ENCODE measurements at regions not wholly inside any gene's neighbourhood (a gene's known extent, or its start where the extent isn't known, plus 50 kb on each side); places are given as distances from the start of the nearest gene placed in this dataset.

- H3K4me3 ChIP-seq (ENCODE audit: low read depth, low read length, poor library complexity, severe bottlenecking): no peak overlapping the region
- no peaks in the 10 kb centered on the region for H3F3A ChIP-seq (ENCODE audit: insufficient read depth, low read length)
- H4K20me1 ChIP-seq (ENCODE audit: insufficient read depth, low read length): no peaks in the 10 kb centered on the region
- H3K4me2 ChIP-seq (ENCODE audit: low read length): no peak overlapping the region
- no peaks in the 10 kb centered on the region for H3K9me3 ChIP-seq (ENCODE audit: low read length)
- no peaks in the 10 kb centered on the region for H3K9me2 ChIP-seq (ENCODE audit: low read depth, low read length)
- H3K79me2 ChIP-seq (ENCODE audit: insufficient read depth, low read length): no peaks in the 10 kb centered on the region
- no peak overlapping the region for H3K9ac ChIP-seq (ENCODE audit: low read length)
- no peaks in the 10 kb centered on the region for H3K27me3 ChIP-seq (ENCODE audit: insufficient read depth, low read length)
- no peaks in the 10 kb centered on the region for H3K36me3 ChIP-seq (ENCODE audit: insufficient read depth, low read length)
- peaks cover 14% of the 10 kb centered on the region for H3K4me1 ChIP-seq (ENCODE audit: insufficient read depth, low read length, severe bottlenecking)
- H3K27ac ChIP-seq (ENCODE audit: low read depth, low read length, poor library complexity, severe bottlenecking): no peak overlapping the region
- TF ChIP-seq EZH2 (IDR thresholded peaks at IDR 0.05; ENCODE audit: borderline replicate concordance, low read length): no peak
- no peak for TF ChIP-seq CTCF (IDR thresholded peaks at IDR 0.05; ENCODE audit: low read length)
- H2AFZ ChIP-seq (ENCODE audit: low read length): no peak overlapping the region
Measured at GRCh38 chr5:40430101-40430710, 249.5 kb upstream of the PTGER4 start.

GRCh38 chr5:40429258-40430100 is 250.2 kb upstream of the PTGER4 start:
- H3K9ac ChIP-seq (ENCODE audit: low read length): no peak overlapping the region
- no peak overlapping the region for H3K27ac ChIP-seq (ENCODE audit: low read depth, low read length, poor library complexity, severe bottlenecking)
- no peak overlapping the region for H3K4me2 ChIP-seq (ENCODE audit: low read length)

GRCh38 chr5:40428815-40429214 is 250.9 kb upstream of the PTGER4 start:
- Histone ChIP-seq H3K4me2 (ENCODE audit: low read length) (no peak overlapping the region), H3K36me3 (ENCODE audit: insufficient read depth, low read length) (no peaks in the 10 kb centered on the region), H4K20me1 (ENCODE audit: insufficient read depth, low read length) (no peaks in the 10 kb centered on the region), H3K27ac (ENCODE audit: low read depth, low read length, poor library complexity, severe bottlenecking) (no peak overlapping the region), H3F3A (ENCODE audit: insufficient read depth, low read length) (no peaks in the 10 kb centered on the region), H3K9me2 (ENCODE audit: low read depth, low read length) (no peaks in the 10 kb centered on the region), H3K9me3 (ENCODE audit: low read length) (no peaks in the 10 kb centered on the region), H3K27me3 (ENCODE audit: insufficient read depth, low read length) (no peaks in the 10 kb centered on the region), H3K79me2 (ENCODE audit: insufficient read depth, low read length) (no peaks in the 10 kb centered on the region), H3K4me3 (ENCODE audit: low read depth, low read length, poor library complexity, severe bottlenecking) (no peak overlapping the region), H3K4me1 (ENCODE audit: insufficient read depth, low read length, severe bottlenecking) (peaks cover 8% of the 10 kb centered on the region), H2AFZ (ENCODE audit: low read length) (no peak overlapping the region), H3K9ac (ENCODE audit: low read length) (no peak overlapping the region)
- TF ChIP-seq EZH2 (IDR thresholded peaks at IDR 0.05; ENCODE audit: borderline replicate concordance, low read length): no peak
- TF ChIP-seq CTCF (IDR thresholded peaks at IDR 0.05; ENCODE audit: low read length): no peak

More at GRCh38 chr5:40429258-40430100, 250.2 kb upstream of the PTGER4 start:
- Histone ChIP-seq H3K9me2 (ENCODE audit: low read depth, low read length) (no peaks in the 10 kb centered on the region), H3K4me3 (ENCODE audit: low read depth, low read length, poor library complexity, severe bottlenecking) (no peak overlapping the region), H3K9me3 (ENCODE audit: low read length) (no peaks in the 10 kb centered on the region), H3K36me3 (ENCODE audit: insufficient read depth, low read length) (no peaks in the 10 kb centered on the region), H3K79me2 (ENCODE audit: insufficient read depth, low read length) (no peaks in the 10 kb centered on the region), H3K27me3 (ENCODE audit: insufficient read depth, low read length) (no peaks in the 10 kb centered on the region), H2AFZ (ENCODE audit: low read length) (no peak overlapping the region), H4K20me1 (ENCODE audit: insufficient read depth, low read length) (no peaks in the 10 kb centered on the region), H3K4me1 (ENCODE audit: insufficient read depth, low read length, severe bottlenecking) (peaks cover 8% of the 10 kb centered on the region), H3F3A (ENCODE audit: insufficient read depth, low read length) (no peaks in the 10 kb centered on the region)
- TF ChIP-seq CTCF (IDR thresholded peaks at IDR 0.05; ENCODE audit: low read length) (no peak), EZH2 (IDR thresholded peaks at IDR 0.05; ENCODE audit: borderline replicate concordance, low read length) (no peak)
